ENCODE measurements at regions not wholly inside any gene's neighbourhood (a gene's known extent, or its start where the extent isn't known, plus 50 kb on each side); places are given as distances from the start of the nearest gene placed in this dataset.

- no peak overlapping the region for H3K4me3 ChIP-seq
- intact Hi-C loops (cut with DNase I), result no loop called here
Observed at GRCh38 chr1:218898921-218899320, 274.8 kb upstream of the LYPLAL1 start.

GRCh38 chr1:218900615-218901014 is 273.1 kb upstream of the LYPLAL1 start:
- intact Hi-C loops (cut with DNase I), result no loop called here
- H3K4me3 ChIP-seq, result no peak overlapping the region
- no peaks in the 10 kb centered on the region for H3K9me3 ChIP-seq
- ATAC-seq, result no peak
- no peak for TF ChIP-seq CTCF (IDR thresholded peaks at IDR 0.05)
- H3K27me3 ChIP-seq, result no peaks in the 10 kb centered on the region
- H3K27ac ChIP-seq, result no peak overlapping the region
- H3K4me1 ChIP-seq, result no peaks in the 10 kb centered on the region
- no peaks in the 10 kb centered on the region for H3K36me3 ChIP-seq
- DNase-seq, result no peak

More at GRCh38 chr1:218898921-218899320, 274.8 kb upstream of the LYPLAL1 start:
- Histone ChIP-seq H3K36me3 (no peaks in the 10 kb centered on the region), H3K9me3 (no peaks in the 10 kb centered on the region), H3K27me3 (no peaks in the 10 kb centered on the region), H3K27ac (no peak overlapping the region), H3K4me1 (no peaks in the 10 kb centered on the region)
- DNase-seq, result no peak
- no peak for TF ChIP-seq CTCF (IDR thresholded peaks at IDR 0.05)
- ATAC-seq, result no peak

- Histone ChIP-seq H3K9me3 (no peaks in the 10 kb centered on the region), H3K4me3 (no peak overlapping the region), H3K36me3 (no peaks in the 10 kb centered on the region), H3K4me1 (no peaks in the 10 kb centered on the region), H3K27ac (no peak overlapping the region), H3K27me3 (no peaks in the 10 kb centered on the region)
- no peak for TF ChIP-seq CTCF (IDR thresholded peaks at IDR 0.05)
- no peak for DNase-seq
- no peak for ATAC-seq
- intact Hi-C loops (cut with DNase I), result no loop called here
Observed at GRCh38 chr1:218904416-218904815, 269.3 kb upstream of the LYPLAL1 start.

- no peak for TF ChIP-seq CTCF (IDR thresholded peaks at IDR 0.05)
- no peaks in the 10 kb centered on the region for H3K27me3 ChIP-seq
- DNase-seq, result no peak
Observed at GRCh38 chr1:218916720-218917119, 257.0 kb upstream of the LYPLAL1 start.

GRCh38 chr1:218917656-218918055 is 256.0 kb upstream of the LYPLAL1 start:
- ATAC-seq, result no peak
- TF ChIP-seq CTCF (IDR thresholded peaks at IDR 0.05), result no peak
- H3K9me3 ChIP-seq, result no peaks in the 10 kb centered on the region
- no peaks in the 10 kb centered on the region for H3K4me1 ChIP-seq
- no peaks in the 10 kb centered on the region for H3K36me3 ChIP-seq
- DNase-seq, result no peak
- intact Hi-C loops (cut with DNase I), result no loop called here
- H3K27ac ChIP-seq, result no peak overlapping the region
- H3K27me3 ChIP-seq, result no peaks in the 10 kb centered on the region
- H3K4me3 ChIP-seq, result no peak overlapping the region

More at GRCh38 chr1:218916720-218917119, 257.0 kb upstream of the LYPLAL1 start:
- H3K4me3 ChIP-seq, result no peak overlapping the region
- H3K9me3 ChIP-seq, result no peaks in the 10 kb centered on the region
- no peak overlapping the region for H3K27ac ChIP-seq
- no peaks in the 10 kb centered on the region for H3K4me1 ChIP-seq
- ATAC-seq, result no peak
- no peaks in the 10 kb centered on the region for H3K36me3 ChIP-seq
- intact Hi-C loops (cut with DNase I), result no loop called here

GRCh38 chr1:218925777-218926176 is 247.9 kb upstream of the LYPLAL1 start:
- no peaks in the 10 kb centered on the region for H3K9me3 ChIP-seq
- no peak overlapping the region for H3K27ac ChIP-seq
- H3K27me3 ChIP-seq, result no peaks in the 10 kb centered on the region
- H3K4me1 ChIP-seq, result no peaks in the 10 kb centered on the region
- ATAC-seq, result no peak
- no peak overlapping the region for H3K4me3 ChIP-seq
- TF ChIP-seq CTCF (IDR thresholded peaks at IDR 0.05), result no peak
- intact Hi-C loops (cut with DNase I), result no loop called here
- no peaks in the 10 kb centered on the region for H3K36me3 ChIP-seq
- no peak for DNase-seq
